ENCODE measurements at regions not wholly inside any gene's neighbourhood (a gene's known extent, or its start where the extent isn't known, plus 50 kb on each side); places are given as distances from the start of the nearest gene placed in this dataset.

DNA sequence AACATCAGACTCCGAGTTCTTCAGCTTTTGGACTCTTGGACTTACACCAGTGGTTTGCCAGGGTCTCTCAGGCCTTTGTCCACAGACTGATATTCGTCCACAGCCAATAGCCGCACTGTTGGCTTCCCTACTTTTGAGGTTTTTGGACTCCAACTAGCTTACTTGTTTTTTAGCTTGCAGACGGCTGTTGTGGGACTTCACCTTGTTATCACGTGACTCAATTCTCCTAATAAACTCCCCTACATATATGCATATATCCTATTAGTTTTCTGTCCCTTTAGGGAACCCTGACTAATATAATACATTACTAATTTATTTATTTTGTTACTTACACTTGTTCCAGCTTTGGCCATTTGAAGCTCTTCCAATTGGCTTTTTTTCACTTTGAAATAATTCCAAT lies 311.3 kb downstream of the BMP2 start:
- DNase-seq (ENCODE audit: low read depth in 2 of 2): no peak

DNA sequence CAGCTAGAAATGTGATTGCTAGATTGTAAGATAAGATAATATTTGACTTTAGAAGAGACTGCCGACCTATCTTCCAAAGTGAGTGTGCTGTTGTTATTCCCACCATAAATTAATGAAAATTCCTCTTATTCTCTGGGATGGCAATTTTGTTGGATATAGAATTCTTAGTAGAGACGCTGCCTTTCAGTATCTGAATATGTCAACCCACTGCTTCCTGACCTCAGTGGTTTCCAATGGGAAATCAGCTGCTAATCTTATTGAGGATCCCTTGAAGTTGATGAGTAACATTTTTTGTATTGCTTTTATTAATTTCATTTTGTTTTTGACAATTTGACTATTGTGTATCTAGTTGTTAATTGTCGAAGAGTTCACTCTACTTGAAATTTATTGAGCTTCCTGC lies 313.0 kb downstream of the BMP2 start:
- no peak for DNase-seq (ENCODE audit: low read depth in 2 of 2)

DNA sequence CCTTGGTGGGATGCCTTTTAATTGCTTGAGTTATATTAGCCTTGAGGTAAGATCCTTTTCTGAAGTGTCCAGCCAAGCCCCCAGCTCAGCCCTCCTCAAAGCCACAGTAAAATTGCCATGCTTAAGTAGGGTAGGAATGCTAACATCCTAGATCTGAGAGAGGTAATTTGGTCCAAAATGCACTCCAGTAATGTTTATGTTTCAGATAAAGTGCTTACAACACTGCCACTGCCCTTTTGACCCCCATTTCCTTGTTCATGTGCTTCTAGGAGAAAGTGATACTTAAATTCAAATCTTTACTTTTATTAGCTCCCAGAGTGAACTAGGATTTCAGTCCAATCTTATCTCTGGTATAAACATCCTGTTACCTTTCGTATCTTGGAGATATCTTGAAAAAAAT lies 318.0 kb downstream of the BMP2 start:
- DNase-seq (ENCODE audit: low read depth in 2 of 2): no peak

DNA sequence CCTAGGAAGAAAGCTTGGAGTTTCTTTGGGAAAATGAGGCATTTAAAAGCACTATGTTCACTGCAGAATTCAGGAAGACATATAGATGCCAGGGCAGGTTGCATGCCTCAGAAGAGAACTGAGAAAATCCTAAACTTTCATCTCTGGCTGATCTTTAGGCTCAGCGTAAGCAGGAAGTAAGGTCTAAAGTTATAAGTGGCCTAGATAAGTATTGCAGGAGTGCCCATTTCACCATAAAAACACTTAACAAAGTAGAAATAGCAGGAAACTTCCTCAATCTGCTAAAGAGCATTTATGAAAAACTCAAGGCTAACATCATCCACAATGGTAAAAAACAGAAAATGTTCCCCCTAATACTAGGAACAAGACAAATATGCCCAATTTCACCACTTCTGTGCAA lies 320.3 kb downstream of the BMP2 start:
- DNase-seq (ENCODE audit: low read depth in 2 of 2): no peak

DNA sequence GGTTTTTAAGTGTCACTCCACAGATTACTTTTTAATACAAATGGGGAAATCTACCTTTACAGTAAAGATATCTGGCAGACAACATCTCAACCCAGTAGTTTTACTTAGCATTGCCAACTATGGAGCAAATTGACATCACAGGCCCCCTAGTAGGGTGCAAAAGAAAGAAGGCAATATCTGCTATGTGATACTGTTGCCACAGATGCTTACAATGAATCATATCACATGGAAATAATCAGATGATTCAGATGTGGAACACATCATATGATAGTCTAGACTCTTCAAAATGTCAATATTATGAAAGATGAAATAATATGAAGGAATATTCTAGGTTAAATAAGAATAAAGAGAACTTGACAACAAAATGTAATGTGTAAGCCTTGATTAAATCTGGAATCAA lies 322.5 kb downstream of the BMP2 start:
- DNase-seq (ENCODE audit: low read depth in 2 of 2): no peak

- no peak for DNase-seq (ENCODE audit: low read depth in 2 of 2)
Measured at GRCh38 chr20:7090811-7091210, 323.3 kb downstream of the BMP2 start.

- no peak for DNase-seq (ENCODE audit: low read depth in 2 of 2)
Measured at GRCh38 chr20:7091655-7092054, 324.2 kb downstream of the BMP2 start.

GRCh38 chr20:7094438-7094997 lies 327.0 kb downstream of the BMP2 start:
- peak; percentile 3 to 9 for DNase-seq (ENCODE audit: low read depth in 2 of 2)

GRCh38 chr20:7106910-7107309 lies 339.4 kb downstream of the BMP2 start:
- DNase-seq (ENCODE audit: low read depth in 2 of 2): no peak

GRCh38 chr20:7108929-7109328 lies 341.4 kb downstream of the BMP2 start:
- DNase-seq (ENCODE audit: low read depth in 2 of 2): no peak

DNA sequence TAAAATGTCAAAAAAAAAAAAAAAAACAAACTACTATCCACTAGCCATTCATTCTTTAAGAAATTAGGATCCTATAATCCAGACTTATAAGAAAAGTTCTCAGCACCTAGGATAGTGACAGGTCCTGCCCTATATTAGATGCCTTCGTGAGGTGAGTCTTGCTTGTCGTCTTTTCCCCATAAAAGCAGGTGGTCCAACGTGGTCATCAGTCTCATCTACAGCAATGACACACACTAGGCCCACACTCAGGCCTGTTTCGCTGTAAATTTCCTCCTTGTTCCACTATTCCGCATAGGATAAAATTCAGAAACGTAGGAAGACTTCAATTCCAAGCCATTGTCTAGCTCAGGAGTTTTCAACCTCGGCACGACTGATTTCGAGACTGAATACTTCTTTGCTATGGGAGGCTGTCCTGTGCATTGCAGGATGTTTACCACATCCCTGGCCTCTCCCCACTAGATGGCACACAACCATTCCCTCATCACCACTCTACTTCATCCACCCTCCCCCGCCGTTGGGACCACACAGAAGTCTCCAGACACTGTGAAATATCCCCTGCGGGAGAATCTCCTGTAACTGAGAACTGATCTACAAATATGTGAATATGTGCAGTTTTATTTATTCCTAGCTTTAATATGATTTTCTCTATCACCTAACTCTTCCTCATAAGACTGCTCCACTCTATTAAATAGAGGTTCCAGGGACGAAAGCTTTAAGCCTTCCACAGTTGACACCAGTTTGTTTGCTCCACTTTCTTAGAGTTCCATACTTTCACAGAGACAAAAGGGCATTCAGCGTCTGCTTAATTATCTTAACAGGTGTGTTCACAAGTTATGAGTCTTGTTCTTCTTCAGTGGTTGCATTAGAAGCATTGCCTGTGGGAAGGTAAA lies 346.3 kb downstream of the BMP2 start:
- peak in 1 of 2 donors; percentile 39 for DNase-seq (ENCODE audit: low read depth in 2 of 2)

- no peak for DNase-seq (ENCODE audit: low read depth in 2 of 2)
Measured at GRCh38 chr20:7123457-7123856, 356.0 kb downstream of the BMP2 start.

GRCh38 chr20:7124120-7124519 lies 356.6 kb downstream of the BMP2 start:
- DNase-seq (ENCODE audit: low read depth in 2 of 2): no peak

GRCh38 chr20:7136886-7137285 lies 369.4 kb downstream of the BMP2 start:
- no peak for DNase-seq (ENCODE audit: low read depth in 2 of 2)

- DNase-seq (ENCODE audit: low read depth in 2 of 2): peak in 1 of 2 donors; percentile 1
Measured at GRCh38 chr20:7137395-7138151, 370.1 kb downstream of the BMP2 start.

DNA sequence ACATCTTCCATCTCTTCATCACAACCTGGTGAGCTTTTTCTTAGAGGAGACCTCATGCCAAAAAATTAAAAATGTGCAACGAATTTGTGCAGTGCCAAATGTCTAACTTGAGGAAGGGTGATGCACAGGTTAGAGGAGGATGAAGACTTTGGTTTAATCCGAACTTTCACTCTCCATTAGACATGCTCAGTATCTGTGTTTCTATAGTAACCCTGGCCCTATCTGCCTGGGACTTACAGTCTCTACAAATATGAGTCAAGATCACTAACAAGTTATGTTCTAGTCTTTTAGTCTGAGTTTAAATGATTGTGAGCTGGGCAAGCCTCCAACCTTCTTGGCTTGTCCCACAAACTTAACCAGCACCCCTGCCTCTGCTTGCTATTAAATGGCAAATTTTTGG lies 377.0 kb downstream of the BMP2 start:
- no peak for DNase-seq (ENCODE audit: low read depth in 2 of 2)

DNA sequence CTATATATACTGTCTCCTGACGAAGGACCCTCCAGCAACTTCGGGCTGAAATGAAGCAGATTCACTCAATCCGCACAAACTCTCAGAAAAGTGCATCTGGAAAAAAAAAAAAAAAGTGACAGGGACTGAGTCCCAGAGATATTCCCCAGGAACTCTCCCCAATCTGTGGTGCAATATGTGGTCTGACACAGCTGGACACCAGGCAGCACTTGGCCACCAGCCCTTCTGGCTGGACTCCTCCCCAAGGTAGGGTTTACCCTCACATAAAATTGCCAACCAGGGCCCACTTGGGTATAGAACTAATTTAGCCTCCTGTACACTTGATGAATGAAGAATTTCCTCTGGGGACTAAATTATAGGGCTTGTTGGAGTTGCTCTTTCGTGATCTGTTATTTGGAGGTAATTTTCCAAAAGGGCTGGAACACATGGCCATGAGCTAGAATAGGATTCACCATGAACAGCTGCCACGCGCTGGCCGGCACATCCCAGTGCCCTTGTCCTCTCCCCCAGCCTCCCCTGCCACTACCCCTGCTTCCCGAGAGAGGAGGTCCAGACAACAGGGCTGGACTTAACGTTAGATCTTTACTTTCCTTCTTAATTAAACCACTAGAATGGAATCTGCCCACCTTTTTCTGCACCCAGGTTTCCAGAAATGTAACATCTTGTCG lies 379.2 kb downstream of the BMP2 start:
- no peak for DNase-seq (ENCODE audit: low read depth in 2 of 2)

- peak in 1 of 2 donors; percentile 1 for DNase-seq (ENCODE audit: low read depth in 2 of 2)
Measured at GRCh38 chr20:7147220-7147601, 379.7 kb downstream of the BMP2 start.

GRCh38 chr20:7151676-7152470 lies 384.4 kb downstream of the BMP2 start:
- peak in 1 of 2 donors; percentile 6 for DNase-seq (ENCODE audit: low read depth in 2 of 2)

- no peak for DNase-seq (ENCODE audit: low read depth in 2 of 2)
Measured at GRCh38 chr20:7155282-7155681, 387.8 kb downstream of the BMP2 start.

DNA sequence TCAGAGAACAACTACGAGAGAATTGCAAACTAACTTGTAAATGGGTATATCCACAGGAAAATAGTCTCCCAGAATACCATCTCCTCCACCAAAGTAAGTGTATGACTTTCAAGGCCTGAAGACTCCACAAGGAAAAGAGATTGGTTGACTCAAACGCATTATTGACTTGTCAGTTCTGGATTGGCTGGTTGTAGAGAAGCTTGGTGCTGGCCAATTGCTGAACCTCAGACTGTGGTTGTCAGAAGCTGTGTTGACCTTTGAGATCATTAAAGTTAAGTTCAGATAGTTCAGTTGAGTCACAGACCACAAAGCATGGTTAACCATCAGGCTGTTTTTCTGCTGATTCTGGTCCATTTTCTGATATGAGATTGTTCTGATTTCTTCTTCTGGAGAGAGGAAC lies 388.3 kb downstream of the BMP2 start:
- no peak for DNase-seq (ENCODE audit: low read depth in 2 of 2)
